HG03280 (cell line): ENCODE measurements at regions not wholly inside any gene's neighbourhood (a gene's known extent, or its start where the extent isn't known, plus 50 kb on each side); places are given as distances from the start of the nearest gene placed in this dataset.
"Not testable (repeated sequence)": the region's sequence is repeated elsewhere in the genome, so short reads cannot be mapped to it uniquely, and the experiment has no call there.

ENCODE experiments used
- ATAC-seq: cut with Tn5 transposase; IDR thresholded peaks from one replicate; pipeline ENCODE4 v1.9.1; 2021; ENCODE audit warnings: mild to moderate bottlenecking, moderate library complexity; ENCODE audit not compliant: unreplicated experiment

- ATAC-seq, result no peak
These were observed 361.6 kb upstream of the SULF2 start for GRCh38 chr20:48146877-48147276.

GRCh38 chr20:48146308-48146707 lies 361.0 kb upstream of the SULF2 start:
- no peak for ATAC-seq

GRCh38 chr20:48143435-48144081 lies 358.3 kb upstream of the SULF2 start:
- ATAC-seq, result no peak

GRCh38 chr20:48142516-48142773 lies 357.2 kb upstream of the SULF2 start:
- ATAC-seq, result no peak

GRCh38 chr20:48141660-48142515 lies 356.6 kb upstream of the SULF2 start:
- ATAC-seq, result no peak

GRCh38 chr20:48139262-48140041 lies 354.2 kb upstream of the SULF2 start:
- no peak for ATAC-seq

GRCh38 chr20:48132834-48133233 lies 347.6 kb upstream of the SULF2 start:
- no peak for ATAC-seq

GRCh38 chr20:48131581-48131980 lies 346.3 kb upstream of the SULF2 start:
- ATAC-seq, result no peak

GRCh38 chr20:48129345-48129942 lies 344.2 kb upstream of the SULF2 start:
- no peak for ATAC-seq

- ATAC-seq, result no peak
These were observed 343.2 kb upstream of the SULF2 start for GRCh38 chr20:48128436-48128835.

GRCh38 chr20:48127964-48128363 lies 342.7 kb upstream of the SULF2 start:
- not testable (repeated sequence) for ATAC-seq

GRCh38 chr20:48127133-48127532 lies 341.9 kb upstream of the SULF2 start:
- ATAC-seq, result not testable (repeated sequence)

GRCh38 chr20:48126227-48126740 lies 341.0 kb upstream of the SULF2 start:
- ATAC-seq, result no peak

GRCh38 chr20:48124960-48125359 lies 339.7 kb upstream of the SULF2 start:
- ATAC-seq, result no peak

GRCh38 chr20:48124181-48124782 lies 339.0 kb upstream of the SULF2 start:
- no peak for ATAC-seq

GRCh38 chr20:48120120-48120519 lies 334.8 kb upstream of the SULF2 start:
- no peak for ATAC-seq

- not testable (repeated sequence) for ATAC-seq
These were observed 334.1 kb upstream of the SULF2 start for GRCh38 chr20:48119389-48119788.

- no peak for ATAC-seq
These were observed 330.2 kb upstream of the SULF2 start for GRCh38 chr20:48115502-48115901.

- no peak for ATAC-seq
These were observed 322.3 kb upstream of the SULF2 start for GRCh38 chr20:48107560-48107959.

- ATAC-seq, result no peak
These were observed 321.1 kb upstream of the SULF2 start for GRCh38 chr20:48106428-48106827.

- ATAC-seq, result no peak
These were observed 320.2 kb upstream of the SULF2 start for GRCh38 chr20:48105526-48105925.
